K562 (cell line): ENCODE measurements at regions not wholly inside any gene's neighbourhood (a gene's known extent, or its start where the extent isn't known, plus 50 kb on each side); places are given as distances from the start of the nearest gene placed in this dataset.

Experiments used
- E4F1 ChIP-seq: fragments of 250-450 bp; sonication (Bioruptor Pico); IDR thresholded peaks from 2 replicates; pipeline ENCODE4 v1.5.0; 2021; ENCODE audit warnings: mild to moderate bottlenecking, borderline replicate concordance
- RFX5 ChIP-seq: IDR thresholded peaks from 2 replicates; pipeline ENCODE4 v1.6.1; 2011; ENCODE audit warnings: low read depth, mild to moderate bottlenecking, improper control_type of control experiment, low read length
- ZBTB40 ChIP-seq, 2 experiments: fragments of 450-650 bp in 1 of 2; sonication (generic) in 1 of 2; formaldehyde crosslinking in 1 of 2; IDR thresholded peaks; 2 replicates each; pipeline versions ENCODE4 v1.7.1 to v1.9.0; 2016 to 2022; ENCODE audit warnings: inconsistent platforms in 1 of 2, mild to moderate bottlenecking in 1 of 2, missing genetic modification reagents in 1 of 2
- ZNF175 ChIP-seq: fragments of 200-800 bp; sonication (Bioruptor generic); IDR thresholded peaks from 2 replicates; pipeline ENCODE4 v1.6.1; 2016; ENCODE audit warnings: low read depth, mild to moderate bottlenecking, missing genetic modification characterization, missing compliant biosample characterization
- ZNF445 ChIP-seq: fragments of 250-450 bp; sonication (Bioruptor Pico); IDR thresholded peaks from 2 replicates; pipeline ENCODE4 v1.4.0; 2020; ENCODE audit warnings: low read depth, mild to moderate bottlenecking, moderate library complexity

GRCh38 chr14:65153101-65153500, 50.8 kb upstream of the MAX start (continued):
- TF ChIP-seq ZBTB40 (IDR thresholded peaks at IDR 0.05) = no peak
- no peak for TF ChIP-seq ZBTB40 (CRISPR knock-in tag; IDR thresholded peaks at IDR 0.05)
- TF ChIP-seq ZNF445 = no peak
- TF ChIP-seq RFX5 = no peak
- TF ChIP-seq ZNF175 = no peak
- no peak for TF ChIP-seq E4F1 (CRISPR knock-in tag)
